Brain microvascular endothelial cell (primary cell): ENCODE measurements at regions not wholly inside any gene's neighbourhood (a gene's known extent, or its start where the extent isn't known, plus 50 kb on each side); places are given as distances from the start of the nearest gene placed in this dataset.

Experiments used
- DNase-seq: peaks from one replicate; pipeline ENCODE4 v3.0.0-alpha.2; 2020
- H3K27ac ChIP-seq: fragments of 250-450 bp; sonication (Bioruptor Pico); 2 replicates; pipeline ENCODE4 v1.5.1; 2020; ENCODE audit warnings: mild to moderate bottlenecking, moderate library complexity
- H3K27me3 ChIP-seq: fragments of 250-450 bp; sonication (Bioruptor Pico); replicated peaks from 2 replicates; pipeline ENCODE4 v1.5.1; 2020; ENCODE audit warnings: mild to moderate bottlenecking
- H3K36me3 ChIP-seq: fragments of 250-450 bp; sonication (Bioruptor Pico); replicated peaks from 2 replicates; pipeline ENCODE4 v1.5.1; 2020; ENCODE audit warnings: mild to moderate bottlenecking
- H3K4me3 ChIP-seq: 2 replicates; pipeline ENCODE4 v1.5.1; 2011; ENCODE audit warnings: low read depth, mild to moderate bottlenecking, control low read depth, low read length, moderate library complexity
- CTCF ChIP-seq: IDR thresholded peaks from 2 replicates; pipeline ENCODE4 v1.5.1; 2011; ENCODE audit warnings: low read depth, mild to moderate bottlenecking, moderate library complexity, low read length, control low read depth, inconsistent platforms; ENCODE audit errors: missing control alignments
- in situ Hi-C: cut with HindIII; loops from 2 replicates; pipeline ENCODE4 v1.10.0; 2017; ENCODE audit warnings: low sequenced_read_pairs, low pct_ligation_motif_present

- no peak overlapping the region for H3K27ac ChIP-seq
- no peak for DNase-seq
- H3K4me3 ChIP-seq: no peak overlapping the region
- H3K27me3 ChIP-seq: no peaks in the 10 kb centered on the region
- no peaks in the 10 kb centered on the region for H3K36me3 ChIP-seq
- TF ChIP-seq CTCF: no peak
- in situ Hi-C loops: no loop called here
Observed at GRCh38 chr1:95542936-95543335, 308.9 kb downstream of the RWDD3 start.

- H3K4me3 ChIP-seq: no peak overlapping the region
- in situ Hi-C loops: no loop called here
- no peak overlapping the region for H3K27ac ChIP-seq
- H3K36me3 ChIP-seq: no peaks in the 10 kb centered on the region
- no peak for TF ChIP-seq CTCF
- H3K27me3 ChIP-seq: no peaks in the 10 kb centered on the region
- no peak for DNase-seq
Observed at GRCh38 chr1:95547005-95547404, 313.0 kb downstream of the RWDD3 start.

GRCh38 chr1:95548211-95548610 lies 314.2 kb downstream of the RWDD3 start:
- Histone ChIP-seq H3K4me3 (no peak overlapping the region), H3K36me3 (no peaks in the 10 kb centered on the region), H3K27ac (no peak overlapping the region), H3K27me3 (no peaks in the 10 kb centered on the region)
- in situ Hi-C loops: no loop called here
- no peak for DNase-seq
- TF ChIP-seq CTCF: no peak

GRCh38 chr1:95551201-95551600 lies 317.2 kb downstream of the RWDD3 start:
- no peak for TF ChIP-seq CTCF
- DNase-seq: no peak
- Histone ChIP-seq H3K36me3 (no peaks in the 10 kb centered on the region), H3K27ac (no peak overlapping the region), H3K27me3 (no peaks in the 10 kb centered on the region), H3K4me3 (no peak overlapping the region)
- in situ Hi-C loops: no loop called here

GRCh38 chr1:95553595-95553994 lies 319.6 kb downstream of the RWDD3 start:
- H3K36me3 ChIP-seq: no peaks in the 10 kb centered on the region
- in situ Hi-C loops: no loop called here
- no peak for TF ChIP-seq CTCF
- DNase-seq: no peak
- no peaks in the 10 kb centered on the region for H3K27me3 ChIP-seq
- no peak overlapping the region for H3K4me3 ChIP-seq
- no peak overlapping the region for H3K27ac ChIP-seq

- no peak overlapping the region for H3K27ac ChIP-seq
- TF ChIP-seq CTCF: no peak
- no peaks in the 10 kb centered on the region for H3K36me3 ChIP-seq
- H3K27me3 ChIP-seq: no peaks in the 10 kb centered on the region
- in situ Hi-C loops: no loop called here
- no peak for DNase-seq
- H3K4me3 ChIP-seq: no peak overlapping the region
Observed at GRCh38 chr1:95554408-95554807, 320.4 kb downstream of the RWDD3 start.
